ENCODE measurements at regions not wholly inside any gene's neighbourhood (a gene's known extent, or its start where the extent isn't known, plus 50 kb on each side); places are given as distances from the start of the nearest gene placed in this dataset.

- H3K27me3 ChIP-seq = no peaks in the 10 kb centered on the region
- no peaks in the 10 kb centered on the region for H3K4me1 ChIP-seq
- intact Hi-C loops (cut with DNase I; ENCODE audit: low total_unique reads) = no loop called here
- no peaks in the 10 kb centered on the region for H3K36me3 ChIP-seq
- no peaks in the 10 kb centered on the region for H3K9me3 ChIP-seq
- H3K27ac ChIP-seq = no peak overlapping the region
- DNase-seq (ENCODE audit: low spot score in 2 of 2) = no peak
- TF ChIP-seq POLR2AphosphoS5 (IDR thresholded peaks at IDR 0.05) (no peak), CTCF (IDR thresholded peaks at IDR 0.05) (no peak)
- no peak overlapping the region for H3K4me3 ChIP-seq
Measured at GRCh38 chr7:109898-110556, 82.3 kb upstream of the FAM20C start.

DNA sequence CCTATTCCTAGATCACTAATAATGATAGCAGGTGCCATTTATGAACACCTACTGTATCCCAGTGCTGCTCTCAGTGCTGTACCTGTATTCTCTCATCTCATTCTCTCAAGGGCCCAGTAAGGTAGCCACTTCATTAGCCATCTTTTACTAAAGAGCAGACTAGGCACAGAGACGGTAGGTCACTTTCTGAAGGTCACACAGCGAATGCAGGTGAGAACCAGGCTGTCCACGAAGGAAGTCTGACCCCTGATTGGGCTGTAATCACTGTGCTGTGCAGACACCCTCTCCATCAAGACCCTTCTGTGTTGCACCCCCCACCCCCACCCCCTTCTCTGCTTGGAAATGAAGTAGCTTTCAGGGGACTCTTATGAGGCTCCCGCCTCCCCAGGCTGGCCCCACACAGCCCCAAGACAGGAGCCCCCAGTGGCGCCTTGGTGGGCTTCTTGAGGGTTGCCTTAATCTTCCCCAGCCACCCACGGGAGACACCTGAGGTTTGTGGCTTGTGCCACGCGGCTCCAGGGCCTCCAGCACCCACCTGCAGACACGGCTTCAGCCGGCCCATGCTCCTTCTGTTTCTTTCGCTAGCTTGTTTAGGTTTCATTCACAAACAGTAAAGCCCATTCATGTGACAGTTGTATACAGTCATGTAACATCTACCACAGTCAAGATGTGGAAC is 81.7 kb upstream of the FAM20C start:
- no peaks in the 10 kb centered on the region for H3K9me3 ChIP-seq
- no peaks in the 10 kb centered on the region for H3K4me1 ChIP-seq
- no peaks in the 10 kb centered on the region for H3K36me3 ChIP-seq
- H3K27ac ChIP-seq = no peak overlapping the region
- H3K4me3 ChIP-seq = no peak overlapping the region
- no peak for DNase-seq (ENCODE audit: low spot score in 2 of 2)
- intact Hi-C loops (cut with DNase I; ENCODE audit: low total_unique reads) = no loop called here
- no peaks in the 10 kb centered on the region for H3K27me3 ChIP-seq
- no peak for TF ChIP-seq POLR2A (IDR thresholded peaks at IDR 0.05)
- no peak for TF ChIP-seq CTCF (IDR thresholded peaks at IDR 0.05)
- TF ChIP-seq POLR2AphosphoS5 (IDR thresholded peaks at IDR 0.05) = no peak

GRCh38 chr7:111591-111990 is 80.8 kb upstream of the FAM20C start:
- no peaks in the 10 kb centered on the region for H3K36me3 ChIP-seq
- TF ChIP-seq POLR2A (IDR thresholded peaks at IDR 0.05) = no peak
- TF ChIP-seq POLR2AphosphoS5 (IDR thresholded peaks at IDR 0.05) = no peak
- no peak for TF ChIP-seq CTCF (IDR thresholded peaks at IDR 0.05)
- no peaks in the 10 kb centered on the region for H3K4me1 ChIP-seq
- H3K27ac ChIP-seq = no peak overlapping the region
- intact Hi-C loops (cut with DNase I; ENCODE audit: low total_unique reads) = no loop called here
- no peaks in the 10 kb centered on the region for H3K27me3 ChIP-seq
- no peak overlapping the region for H3K4me3 ChIP-seq
- no peaks in the 10 kb centered on the region for H3K9me3 ChIP-seq
- no peak for DNase-seq (ENCODE audit: low spot score in 2 of 2)

DNA sequence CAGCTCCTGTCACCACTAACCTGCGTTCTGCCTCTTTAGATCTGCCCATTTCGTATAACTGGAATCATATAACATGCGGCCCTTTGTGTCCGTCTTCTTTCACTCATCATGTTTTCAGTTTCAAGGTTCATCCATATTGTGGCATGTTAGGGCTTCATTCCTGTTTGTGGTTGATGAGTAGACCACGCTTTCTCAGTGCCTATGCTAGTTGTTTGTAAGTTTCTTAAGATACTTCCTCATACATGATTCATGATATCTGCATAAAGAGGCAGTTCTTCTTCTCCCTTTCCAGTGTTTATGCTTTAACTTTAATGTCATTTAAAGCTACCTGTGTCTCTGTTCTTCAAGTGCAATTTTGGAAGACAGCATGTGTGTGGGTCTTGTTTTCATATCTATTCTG is 79.5 kb upstream of the FAM20C start:
- H3K4me3 ChIP-seq = no peak overlapping the region
- H3K9me3 ChIP-seq = no peaks in the 10 kb centered on the region
- TF ChIP-seq POLR2AphosphoS5 (IDR thresholded peaks at IDR 0.05) = no peak
- H3K27ac ChIP-seq = no peak overlapping the region
- no peak for DNase-seq (ENCODE audit: low spot score in 2 of 2)
- H3K36me3 ChIP-seq = no peaks in the 10 kb centered on the region
- H3K4me1 ChIP-seq = no peaks in the 10 kb centered on the region
- no peaks in the 10 kb centered on the region for H3K27me3 ChIP-seq
- intact Hi-C loops (cut with DNase I; ENCODE audit: low total_unique reads) = no loop called here

- Histone ChIP-seq H3K36me3 (no peaks in the 10 kb centered on the region), H3K4me3 (no peak overlapping the region), H3K9me3 (no peaks in the 10 kb centered on the region), H3K27ac (peak overlapping the region; percentile 54 to 73), H3K27me3 (no peaks in the 10 kb centered on the region), H3K4me1 (no peaks in the 10 kb centered on the region)
- no peak for DNase-seq (ENCODE audit: low spot score in 2 of 2)
- TF ChIP-seq CTCF (IDR thresholded peaks at IDR 0.05) (no peak), POLR2AphosphoS5 (IDR thresholded peaks at IDR 0.05) (peak in 1 of 3 donors; percentile 33), POLR2A (IDR thresholded peaks at IDR 0.05) (no peak)
- intact Hi-C loops (cut with DNase I; ENCODE audit: low total_unique reads) = no loop called here
Measured at GRCh38 chr7:115274-115911, 77.0 kb upstream of the FAM20C start.
